Lower lobe of right lung (tissue), 2 donors: ENCODE measurements at regions not wholly inside any gene's neighbourhood (a gene's known extent, or its start where the extent isn't known, plus 50 kb on each side); places are given as distances from the start of the nearest gene placed in this dataset.

Experiments used
- ATAC-seq, 2 donors: fragments of 200-7000 bp; cut with Tn5 transposase; one replicate each; pipeline ENCODE4 v1.9.1; 2020 to 2022; ENCODE audit warnings: mild to moderate bottlenecking in 2 of 2, moderate library complexity in 2 of 2
- DNase-seq: peaks from one replicate; pipeline ENCODE4 v3.0.0-alpha.2; 2020
- H3K27ac ChIP-seq: fragments of 200-600 bp; one replicate; pipeline ENCODE4 v1.8.0; 2022
- H3K27me3 ChIP-seq: fragments of 200-600 bp; one replicate; pipeline ENCODE4 v1.8.0; 2022; ENCODE audit warnings: low read depth
- H3K36me3 ChIP-seq: fragments of 200-600 bp; one replicate; pipeline ENCODE4 v1.8.0; 2022; ENCODE audit warnings: mild to moderate bottlenecking
- H3K4me1 ChIP-seq: fragments of 200-600 bp; one replicate; pipeline ENCODE4 v1.8.0; 2022
- H3K4me3 ChIP-seq: fragments of 200-600 bp; one replicate; pipeline ENCODE4 v1.8.0; 2022; ENCODE audit warnings: mild to moderate bottlenecking
- H3K9me3 ChIP-seq: fragments of 200-600 bp; one replicate; pipeline ENCODE4 v1.8.0; 2022
- intact Hi-C: fragments of 100-400 bp; cut with DNase I; formaldehyde crosslinking; loops from one replicate; pipeline ENCODE4 v1.11.0; 2022
- TF ChIP-seq, protein P1 (sequence below): fragments of 200-600 bp; IDR thresholded peaks from one replicate; pipeline ENCODE4 v1.8.0; 2022; ENCODE audit warnings: antibody characterized with exemption, mild to moderate bottlenecking
- donor health status: DM: no; HTN: yes; CAD: no; lungs with severe emphysema.

- no peak overlapping the region for H3K27ac ChIP-seq
- intact Hi-C loops, result no loop called here
- TF ChIP-seq, protein P1, sequence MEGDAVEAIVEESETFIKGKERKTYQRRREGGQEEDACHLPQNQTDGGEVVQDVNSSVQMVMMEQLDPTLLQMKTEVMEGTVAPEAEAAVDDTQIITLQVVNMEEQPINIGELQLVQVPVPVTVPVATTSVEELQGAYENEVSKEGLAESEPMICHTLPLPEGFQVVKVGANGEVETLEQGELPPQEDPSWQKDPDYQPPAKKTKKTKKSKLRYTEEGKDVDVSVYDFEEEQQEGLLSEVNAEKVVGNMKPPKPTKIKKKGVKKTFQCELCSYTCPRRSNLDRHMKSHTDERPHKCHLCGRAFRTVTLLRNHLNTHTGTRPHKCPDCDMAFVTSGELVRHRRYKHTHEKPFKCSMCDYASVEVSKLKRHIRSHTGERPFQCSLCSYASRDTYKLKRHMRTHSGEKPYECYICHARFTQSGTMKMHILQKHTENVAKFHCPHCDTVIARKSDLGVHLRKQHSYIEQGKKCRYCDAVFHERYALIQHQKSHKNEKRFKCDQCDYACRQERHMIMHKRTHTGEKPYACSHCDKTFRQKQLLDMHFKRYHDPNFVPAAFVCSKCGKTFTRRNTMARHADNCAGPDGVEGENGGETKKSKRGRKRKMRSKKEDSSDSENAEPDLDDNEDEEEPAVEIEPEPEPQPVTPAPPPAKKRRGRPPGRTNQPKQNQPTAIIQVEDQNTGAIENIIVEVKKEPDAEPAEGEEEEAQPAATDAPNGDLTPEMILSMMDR, result no peak
- peaks cover 5% of the 10 kb centered on the region for H3K9me3 ChIP-seq
- no peaks in the 10 kb centered on the region for H3K27me3 ChIP-seq
- no peaks in the 10 kb centered on the region for H3K4me1 ChIP-seq
- no peak overlapping the region for H3K4me3 ChIP-seq
- ATAC-seq (no peak), DNase-seq (no peak)
- no peaks in the 10 kb centered on the region for H3K36me3 ChIP-seq
Observed at GRCh38 chr10:126854726-126855495, 50.3 kb upstream of the DOCK1 start.
